ENCODE measurements at regions not wholly inside any gene's neighbourhood (a gene's known extent, or its start where the extent isn't known, plus 50 kb on each side); places are given as distances from the start of the nearest gene placed in this dataset.
"Not testable (repeated sequence)": the region's sequence is repeated elsewhere in the genome, so short reads cannot be mapped to it uniquely, and the experiment has no call there.

GRCh38 chr1:187848321-187848720, 1019.6 kb downstream of the PLA2G4A start:
- DNase-seq: no peak

- not testable (repeated sequence) for DNase-seq
Measured at GRCh38 chr1:187850146-187850545, 1021.4 kb downstream of the PLA2G4A start.

DNA sequence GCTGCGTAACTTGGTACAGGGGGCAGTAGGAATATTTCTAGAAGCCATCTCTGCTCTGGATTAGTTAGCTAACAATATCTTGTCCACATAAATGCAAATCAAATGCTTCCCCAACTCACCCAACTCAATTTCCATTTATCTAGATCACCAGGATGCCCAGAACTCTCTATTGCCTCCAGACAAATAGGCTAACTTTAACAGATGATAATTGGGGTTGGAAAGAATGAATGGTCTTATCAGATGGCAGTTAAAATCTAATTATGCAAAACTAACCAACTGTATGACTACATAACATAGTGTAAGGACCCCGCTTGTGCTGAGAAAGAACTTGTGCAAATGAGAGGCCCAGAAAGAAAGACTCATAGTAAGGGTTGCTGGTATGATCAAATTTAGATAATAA, 1024.8 kb downstream of the PLA2G4A start:
- no peak for DNase-seq

- DNase-seq: no peak
Measured at GRCh38 chr1:187854457-187854856, 1025.7 kb downstream of the PLA2G4A start.

GRCh38 chr1:187862506-187862905, 1033.8 kb downstream of the PLA2G4A start:
- DNase-seq: no peak

- no peak for DNase-seq
Measured at GRCh38 chr1:187870552-187870951, 1041.8 kb downstream of the PLA2G4A start.

GRCh38 chr1:187871177-187871845, 1042.6 kb downstream of the PLA2G4A start:
- DNase-seq: no peak

DNA sequence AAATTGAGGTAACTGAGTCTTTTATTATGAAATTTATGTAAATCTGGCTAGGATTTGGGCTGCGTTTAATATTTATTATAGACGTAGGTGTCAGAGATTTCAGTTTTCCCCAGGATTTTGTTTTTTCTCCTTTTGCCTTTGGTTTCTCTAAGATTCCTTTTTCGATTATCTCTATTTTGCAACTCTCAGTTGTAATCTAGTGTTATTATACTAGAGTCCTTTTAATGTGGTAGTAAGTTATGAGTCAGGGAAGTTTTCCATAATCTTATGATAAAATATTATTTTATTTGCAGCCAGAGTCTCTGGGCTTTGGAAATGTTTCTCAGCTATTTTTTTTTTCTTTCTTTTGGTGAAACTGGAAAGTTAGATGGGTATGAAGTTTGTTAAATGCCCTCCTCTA, 1043.8 kb downstream of the PLA2G4A start:
- no peak for DNase-seq

GRCh38 chr1:187873126-187873525, 1044.4 kb downstream of the PLA2G4A start:
- no peak for DNase-seq

DNA sequence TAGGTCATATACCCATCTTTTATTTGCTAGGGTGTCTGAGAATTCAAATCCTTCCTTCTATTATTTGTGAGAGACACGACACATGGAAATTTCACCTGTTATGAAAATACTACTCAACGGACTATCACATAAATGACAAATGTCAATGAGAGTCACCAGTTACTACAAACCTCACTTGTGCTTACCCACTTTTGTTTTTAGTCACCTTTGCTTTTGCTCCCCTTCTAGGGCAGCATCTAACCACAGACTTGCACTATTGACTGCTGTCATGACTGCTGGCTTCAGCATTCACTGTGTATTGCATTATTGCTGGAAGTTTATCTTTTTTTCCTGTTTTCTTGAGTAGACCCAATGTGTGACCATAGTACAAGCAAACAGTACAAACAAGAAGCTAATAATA, 1048.0 kb downstream of the PLA2G4A start:
- DNase-seq: no peak

DNA sequence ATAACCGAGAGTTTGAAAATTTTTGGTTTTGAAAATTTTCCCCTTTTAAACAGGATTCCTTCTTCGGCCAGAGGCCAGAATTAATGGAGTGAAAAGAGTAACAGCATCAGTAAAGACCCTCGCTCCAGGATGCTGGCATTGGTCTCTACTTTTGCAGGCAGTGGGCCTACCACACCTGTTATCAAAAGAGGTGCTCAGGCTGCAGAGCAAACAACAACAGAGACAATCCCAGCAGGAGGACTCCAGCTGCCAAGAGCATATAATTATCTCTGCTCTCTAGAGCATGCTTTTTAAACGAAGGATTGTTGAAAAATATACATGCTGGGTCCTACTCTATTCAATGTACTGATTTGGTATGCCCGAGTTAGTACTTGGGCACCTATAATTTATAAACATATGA, 1048.5 kb downstream of the PLA2G4A start:
- no peak for DNase-seq

- no peak for DNase-seq
Measured at GRCh38 chr1:187878883-187879282, 1050.1 kb downstream of the PLA2G4A start.

DNA sequence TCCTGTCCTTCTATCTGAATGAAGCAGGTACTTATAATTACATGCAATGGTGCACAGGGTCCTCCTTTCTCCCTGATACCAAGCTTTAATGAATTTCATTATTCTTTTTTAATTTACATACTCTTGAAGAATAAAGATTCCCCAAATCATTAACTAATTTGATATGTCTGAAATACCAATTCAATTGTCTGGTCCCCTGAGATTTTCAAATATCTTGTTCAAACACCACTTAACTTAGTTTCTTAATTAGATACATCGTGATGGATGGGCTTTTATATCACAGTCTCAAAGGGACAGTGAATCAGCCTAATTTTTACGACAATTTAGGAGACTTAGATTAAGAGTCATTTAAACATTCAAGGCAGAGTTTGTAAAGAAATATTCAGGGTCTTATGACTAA, 1054.6 kb downstream of the PLA2G4A start:
- no peak for DNase-seq

DNA sequence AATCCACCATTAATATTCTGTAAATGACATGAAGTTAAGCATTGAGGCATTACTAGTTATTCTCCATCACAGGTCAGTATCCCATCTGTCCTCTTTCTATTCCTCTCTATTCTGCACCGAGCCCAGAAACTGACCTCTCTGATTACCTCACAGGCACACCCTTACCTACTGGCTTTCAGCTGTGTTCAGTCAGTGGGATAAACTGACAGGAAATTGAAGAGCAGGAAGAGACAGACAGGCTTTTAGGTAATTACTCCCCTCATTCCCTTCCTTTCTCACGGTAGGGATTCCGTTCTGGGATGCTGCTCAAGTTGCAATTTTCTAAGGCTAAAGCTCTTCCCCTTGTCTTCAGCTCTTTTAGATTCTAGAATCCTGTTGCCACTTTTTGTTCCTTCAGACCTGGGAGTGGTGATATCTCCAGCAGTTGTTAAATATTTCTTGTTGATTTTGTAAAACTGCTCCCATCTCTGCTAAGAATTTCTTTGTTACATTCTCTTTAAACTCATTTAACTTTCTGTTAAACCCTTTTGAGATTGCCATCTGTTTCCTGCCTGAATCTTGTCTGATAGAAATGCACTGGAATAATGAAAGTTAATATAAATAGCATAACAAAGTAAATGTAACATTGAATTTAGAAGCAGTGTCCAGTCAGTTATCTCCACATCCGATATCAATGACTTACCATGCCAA, 1063.4 kb downstream of the PLA2G4A start:
- no peak for DNase-seq

GRCh38 chr1:187892683-187893039, 1063.9 kb downstream of the PLA2G4A start:
- no peak for DNase-seq

DNA sequence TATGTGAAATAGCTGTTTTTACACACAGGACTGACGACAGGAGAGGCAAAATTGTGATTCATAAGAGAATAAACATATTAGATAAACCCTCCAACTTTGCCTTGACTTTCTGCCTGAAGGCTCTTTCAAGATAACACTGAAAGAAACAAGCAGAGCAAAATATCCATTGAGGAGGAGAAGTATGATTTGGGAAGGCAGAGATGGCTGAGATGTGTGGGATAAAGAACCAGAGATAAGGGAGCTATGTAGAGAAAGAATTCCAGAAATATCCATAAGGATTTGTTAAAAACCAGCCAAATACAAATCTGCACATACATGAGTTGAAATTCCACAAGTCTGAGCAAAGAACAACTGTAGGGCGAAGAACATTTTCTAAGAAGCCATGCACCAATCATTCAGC, 1064.7 kb downstream of the PLA2G4A start:
- DNase-seq: no peak

DNA sequence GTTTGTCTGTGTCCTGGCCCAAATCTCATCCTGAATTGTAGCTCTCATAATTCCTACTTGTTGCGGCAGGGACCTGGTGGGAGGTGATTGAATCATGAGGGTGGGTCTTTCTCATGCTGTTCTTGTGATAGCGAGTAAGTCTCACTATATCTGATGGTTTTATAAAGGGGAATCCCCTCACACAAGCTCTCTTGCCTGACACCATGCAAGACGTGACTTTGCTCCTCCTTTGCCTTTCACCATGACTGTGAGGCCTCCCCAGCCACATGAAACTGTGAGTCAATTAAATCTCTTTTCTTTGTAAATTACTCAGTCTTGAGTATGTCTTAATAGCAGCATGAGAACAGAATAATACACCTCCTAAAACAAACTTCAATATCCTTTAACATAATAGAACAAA, 1065.6 kb downstream of the PLA2G4A start:
- DNase-seq: no peak

- DNase-seq: no peak
Measured at GRCh38 chr1:187903223-187903622, 1074.5 kb downstream of the PLA2G4A start.

- DNase-seq: no peak
Measured at GRCh38 chr1:187909382-187909781, 1080.6 kb downstream of the PLA2G4A start.

DNA sequence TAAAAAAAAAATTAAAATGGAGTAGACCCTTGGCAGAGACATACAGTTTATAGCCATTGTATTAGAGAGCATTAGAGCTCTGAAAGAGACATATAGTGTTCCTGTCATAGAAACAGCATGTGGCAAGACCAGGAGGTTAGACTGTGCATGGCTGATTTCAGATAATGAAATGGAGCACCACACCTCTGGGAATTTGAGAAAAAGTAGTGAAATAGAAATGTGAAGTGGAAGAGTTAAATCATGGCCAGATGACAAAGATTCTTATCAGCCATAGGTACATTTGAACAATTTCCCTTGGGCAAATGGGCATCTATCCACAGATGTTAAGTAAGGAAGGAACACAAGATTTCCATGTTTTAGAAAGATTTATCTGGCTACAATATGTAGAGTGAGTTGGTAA, 1083.1 kb downstream of the PLA2G4A start:
- DNase-seq: no peak

DNA sequence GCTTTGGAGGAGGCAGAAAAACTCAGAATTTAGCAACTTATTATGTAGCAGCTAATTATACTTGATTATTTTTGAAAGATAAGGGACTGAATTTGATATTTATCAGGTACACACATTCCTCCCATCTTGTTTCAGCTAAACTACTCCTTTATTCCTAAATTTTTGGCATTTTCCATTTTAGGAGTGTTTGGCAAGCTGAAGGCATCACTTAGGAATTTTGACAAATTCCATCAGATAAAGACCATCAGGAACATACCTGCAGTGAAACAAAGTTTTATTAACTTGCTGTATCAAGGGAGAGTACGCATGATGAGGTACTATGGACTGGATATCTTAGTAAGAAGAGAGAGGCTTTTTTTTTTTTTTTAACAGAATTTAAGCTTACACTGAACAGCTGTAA, 1092.2 kb downstream of the PLA2G4A start:
- DNase-seq: no peak

GRCh38 chr1:187921426-187921825, 1092.7 kb downstream of the PLA2G4A start:
- no peak for DNase-seq

DNA sequence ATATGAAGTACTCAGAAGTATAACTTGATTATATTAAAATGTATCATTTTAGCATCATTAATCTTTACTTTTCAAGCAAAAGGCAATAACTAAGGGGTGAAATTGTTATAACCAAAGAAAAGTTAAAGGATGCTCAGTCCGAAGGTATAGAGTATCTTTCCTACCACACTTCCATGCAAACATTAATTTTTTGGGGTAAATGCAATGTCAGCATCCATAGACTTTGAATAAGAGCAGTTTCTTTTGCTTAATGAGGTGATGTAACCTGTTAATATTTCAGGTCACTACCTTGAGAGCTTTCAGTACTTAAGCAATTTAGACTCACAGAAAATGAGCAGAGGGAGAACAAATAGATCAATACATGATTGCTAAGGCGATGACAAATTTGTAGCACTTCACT, 1093.5 kb downstream of the PLA2G4A start:
- no peak for DNase-seq

- DNase-seq: no peak
Measured at GRCh38 chr1:187924252-187924651, 1095.5 kb downstream of the PLA2G4A start.

- no peak for DNase-seq
Measured at GRCh38 chr1:187928288-187928687, 1099.5 kb downstream of the PLA2G4A start.

All from bone marrow (tissue), 2 donors.